Fibroblast of pulmonary artery (primary cell): ENCODE measurements at regions not wholly inside any gene's neighbourhood (a gene's known extent, or its start where the extent isn't known, plus 50 kb on each side); places are given as distances from the start of the nearest gene placed in this dataset.
A peak's percentile ranks its signal among the peaks of the same experiment; 100 is the strongest.

Source experiments
- DNase-seq: peaks from one replicate; pipeline ENCODE4 v3.0.0-alpha.2; 2010; ENCODE audit warnings: low read depth
- H3K4me3 ChIP-seq: replicated peaks from 2 replicates; pipeline ENCODE4 v1.5.1; 2011; ENCODE audit warnings: low read depth, mild to moderate bottlenecking, control low read depth, low read length, moderate library complexity
- CTCF ChIP-seq: IDR thresholded peaks from 2 replicates; pipeline ENCODE4 v1.5.1; 2011; ENCODE audit warnings: mild to moderate bottlenecking, control low read depth, low read length, inconsistent platforms; ENCODE audit errors: missing control alignments

GRCh38 chr5:174380311-174380710, 334.8 kb downstream of the NSG2 start:
- TF ChIP-seq CTCF: no peak
- H3K4me3 ChIP-seq: no peak overlapping the region
- no peak for DNase-seq

- H3K4me3 ChIP-seq: no peak overlapping the region
- no peak for TF ChIP-seq CTCF
- no peak for DNase-seq
These were observed 335.7 kb downstream of the NSG2 start for GRCh38 chr5:174381241-174381640.

- H3K4me3 ChIP-seq: no peak overlapping the region
- DNase-seq: no peak
- no peak for TF ChIP-seq CTCF
These were observed 338.0 kb downstream of the NSG2 start for GRCh38 chr5:174383210-174384167.

- no peak for TF ChIP-seq CTCF
- H3K4me3 ChIP-seq: no peak overlapping the region
- peak; percentile 73 for DNase-seq
These were observed 339.0 kb downstream of the NSG2 start for GRCh38 chr5:174384509-174384947.

GRCh38 chr5:174386306-174386705, 338.1 kb upstream of the MSX2 start:
- TF ChIP-seq CTCF: no peak
- peak; percentile 31 for DNase-seq
- no peak overlapping the region for H3K4me3 ChIP-seq

GRCh38 chr5:174386846-174387245, 337.5 kb upstream of the MSX2 start:
- DNase-seq: no peak
- no peak for TF ChIP-seq CTCF
- H3K4me3 ChIP-seq: no peak overlapping the region
